ENCODE measurements at regions not wholly inside any gene's neighbourhood (a gene's known extent, or its start where the extent isn't known, plus 50 kb on each side); places are given as distances from the start of the nearest gene placed in this dataset.

DNA sequence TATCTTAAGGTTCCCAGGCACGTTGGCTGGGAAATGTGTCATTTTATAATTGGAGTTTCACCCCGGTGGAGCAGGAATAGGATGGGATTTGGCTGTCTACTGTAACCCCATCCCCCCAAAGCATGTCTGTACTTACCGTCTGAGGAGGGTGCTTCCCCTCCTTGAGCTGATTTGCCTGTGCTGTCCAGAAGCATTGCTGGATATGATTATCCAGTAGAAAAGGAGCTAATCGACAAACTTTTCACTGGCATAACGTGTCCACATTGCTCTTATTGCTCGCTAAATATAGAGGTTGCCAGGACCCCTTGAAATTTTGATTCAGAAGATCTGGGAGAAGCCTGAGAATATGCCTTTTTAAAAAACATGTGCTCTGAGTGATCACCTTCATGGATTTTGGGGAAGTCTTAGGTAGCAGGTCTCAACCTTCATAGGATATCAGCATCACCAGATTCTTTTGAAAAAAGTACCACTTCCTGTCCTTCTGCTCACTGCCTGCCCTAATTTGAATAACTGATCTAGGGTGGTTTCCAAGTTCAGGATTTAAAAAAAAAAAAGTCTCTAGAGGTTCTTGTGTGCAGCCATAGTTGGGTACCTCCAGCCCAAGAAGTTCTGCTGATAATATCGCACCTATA, 80.4 kb upstream of the KCNA1 start:
- TF ChIP-seq, protein P1, sequence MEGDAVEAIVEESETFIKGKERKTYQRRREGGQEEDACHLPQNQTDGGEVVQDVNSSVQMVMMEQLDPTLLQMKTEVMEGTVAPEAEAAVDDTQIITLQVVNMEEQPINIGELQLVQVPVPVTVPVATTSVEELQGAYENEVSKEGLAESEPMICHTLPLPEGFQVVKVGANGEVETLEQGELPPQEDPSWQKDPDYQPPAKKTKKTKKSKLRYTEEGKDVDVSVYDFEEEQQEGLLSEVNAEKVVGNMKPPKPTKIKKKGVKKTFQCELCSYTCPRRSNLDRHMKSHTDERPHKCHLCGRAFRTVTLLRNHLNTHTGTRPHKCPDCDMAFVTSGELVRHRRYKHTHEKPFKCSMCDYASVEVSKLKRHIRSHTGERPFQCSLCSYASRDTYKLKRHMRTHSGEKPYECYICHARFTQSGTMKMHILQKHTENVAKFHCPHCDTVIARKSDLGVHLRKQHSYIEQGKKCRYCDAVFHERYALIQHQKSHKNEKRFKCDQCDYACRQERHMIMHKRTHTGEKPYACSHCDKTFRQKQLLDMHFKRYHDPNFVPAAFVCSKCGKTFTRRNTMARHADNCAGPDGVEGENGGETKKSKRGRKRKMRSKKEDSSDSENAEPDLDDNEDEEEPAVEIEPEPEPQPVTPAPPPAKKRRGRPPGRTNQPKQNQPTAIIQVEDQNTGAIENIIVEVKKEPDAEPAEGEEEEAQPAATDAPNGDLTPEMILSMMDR (IDR thresholded peaks at IDR 0.05; ENCODE audit: insufficient read depth, low read depth, low read length), result no peak
- no peak for TF ChIP-seq EZH2 (IDR thresholded peaks at IDR 0.05; ENCODE audit: insufficient read depth, low read length)

Data from astrocyte (in vitro differentiated cells and primary cell).